GM19351 (cell line): ENCODE measurements at regions not wholly inside any gene's neighbourhood (a gene's known extent, or its start where the extent isn't known, plus 50 kb on each side); places are given as distances from the start of the nearest gene placed in this dataset.
A peak's percentile ranks its signal among the peaks of the same experiment; 100 is the strongest.
"Not testable (repeated sequence)": the region's sequence is repeated elsewhere in the genome, so short reads cannot be mapped to it uniquely, and the experiment has no call there.

Experiments used
- ATAC-seq: cut with Tn5 transposase; IDR thresholded peaks from one replicate; pipeline ENCODE4 v1.9.1; 2021; ENCODE audit warnings: mild to moderate bottlenecking, moderate library complexity; ENCODE audit not compliant: unreplicated experiment

- no peak for ATAC-seq
Measured at GRCh38 chr12:71385155-71385554, 54.4 kb upstream of the LGR5 start.

- ATAC-seq: not testable (repeated sequence)
Measured at GRCh38 chr12:71376711-71377355, 62.8 kb upstream of the LGR5 start.

- peak; percentile 54 for ATAC-seq
Measured at GRCh38 chr12:71371122-71371521, 68.5 kb upstream of the LGR5 start.

- no peak for ATAC-seq
Measured at GRCh38 chr12:71360013-71360412, 79.6 kb upstream of the LGR5 start.

GRCh38 chr12:71356569-71356968 is 83.0 kb upstream of the LGR5 start:
- no peak for ATAC-seq

- no peak for ATAC-seq
Measured at GRCh38 chr12:71354871-71355270, 84.7 kb upstream of the LGR5 start.

- ATAC-seq: no peak
Measured at GRCh38 chr12:71353607-71354006, 86.0 kb upstream of the LGR5 start.

- ATAC-seq: no peak
Measured at GRCh38 chr12:71349950-71350349, 89.6 kb upstream of the LGR5 start.

- ATAC-seq: no peak
Measured at GRCh38 chr12:71338933-71339332, 100.7 kb upstream of the LGR5 start.

- no peak for ATAC-seq
Measured at GRCh38 chr12:71335963-71336257, 103.7 kb upstream of the LGR5 start.

- no peak for ATAC-seq
Measured at GRCh38 chr12:71335151-71335962, 104.2 kb upstream of the LGR5 start.

GRCh38 chr12:71333418-71333817 is 106.2 kb upstream of the LGR5 start:
- ATAC-seq: no peak

GRCh38 chr12:71329956-71330355 is 109.6 kb upstream of the LGR5 start:
- ATAC-seq: no peak

- ATAC-seq: no peak
Measured at GRCh38 chr12:71321531-71321930, 118.1 kb upstream of the LGR5 start.

- ATAC-seq: no peak
Measured at GRCh38 chr12:71321130-71321529, 118.5 kb upstream of the LGR5 start.

GRCh38 chr12:71315328-71315985 is 124.1 kb upstream of the LGR5 start:
- ATAC-seq: no peak

GRCh38 chr12:71312768-71313403 is 126.7 kb upstream of the LGR5 start:
- ATAC-seq: no peak

GRCh38 chr12:71311611-71312010 is 128.0 kb upstream of the LGR5 start:
- not testable (repeated sequence) for ATAC-seq

- no peak for ATAC-seq
Measured at GRCh38 chr12:71306808-71307207, 132.8 kb upstream of the LGR5 start.

GRCh38 chr12:71304306-71304705 is 135.3 kb upstream of the LGR5 start:
- no peak for ATAC-seq

- no peak for ATAC-seq
Measured at GRCh38 chr12:71303199-71303598, 136.4 kb upstream of the LGR5 start.
